Heart left ventricle (tissue), 16 donors: ENCODE measurements at regions not wholly inside any gene's neighbourhood (a gene's known extent, or its start where the extent isn't known, plus 50 kb on each side); places are given as distances from the start of the nearest gene placed in this dataset.

Experiments
- ATAC-seq, 4 donors: fragments of 200-7000 bp; cut with Tn5 transposase; one replicate each; pipeline ENCODE4 v1.9.1; 2020 to 2022; ENCODE audit warnings: moderate library complexity in 4 of 4, mild to moderate bottlenecking in 3 of 4, moderate number of reproducible peaks in 1 of 4
- DNase-seq, 5 donors: peaks; one replicate each; pipeline ENCODE4 v3.0.0-alpha.2; 2020
- H3K27ac ChIP-seq, 12 donors: fragments of 200-600 bp; sonication (generic) in 4 of 12; one replicate each; pipeline versions ENCODE4 v1.5.0 to v1.8.0; 2016 to 2022; ENCODE audit warnings: mild to moderate bottlenecking in 2 of 12
- H3K27me3 ChIP-seq, 9 donors: fragments of 200-600 bp; sonication (generic) in 2 of 9; one replicate each; pipeline versions ENCODE4 v1.5.1 to v1.8.0; 2016 to 2022; ENCODE audit warnings: mild to moderate bottlenecking in 3 of 9
- H3K36me3 ChIP-seq, 9 donors: fragments of 200-600 bp; sonication (generic) in 2 of 9; one replicate each; pipeline versions ENCODE4 v1.5.0 to v1.8.0; 2018 to 2022; ENCODE audit warnings: mild to moderate bottlenecking in 2 of 9
- H3K4me1 ChIP-seq, 12 donors: fragments of 200-600 bp; sonication (generic) in 4 of 12; one replicate each; pipeline versions ENCODE4 v1.5.0 to v1.8.0; 2016 to 2022; ENCODE audit warnings: mild to moderate bottlenecking in 3 of 12
- H3K4me3 ChIP-seq, 12 donors: fragments of 200-600 bp; sonication (generic) in 4 of 12; one replicate each; pipeline versions ENCODE4 v1.5.0 to v1.8.0; 2017 to 2022; ENCODE audit warnings: mild to moderate bottlenecking in 9 of 12, moderate library complexity in 4 of 12
- H3K9me3 ChIP-seq, 12 donors: fragments of 200-600 bp; sonication (generic) in 4 of 12; one replicate each; pipeline versions ENCODE4 v1.5.0 to v1.8.0; 2016 to 2022; ENCODE audit warnings: mild to moderate bottlenecking in 1 of 12
- CTCF ChIP-seq, 12 donors: fragments of 200-600 bp; sonication (generic) in 4 of 12; IDR thresholded peaks; one replicate each; pipeline versions ENCODE4 v1.5.0 to v1.8.0; 2018 to 2022; ENCODE audit warnings: antibody characterized with exemption in 12 of 12, mild to moderate bottlenecking in 5 of 12
- POLR2A ChIP-seq, 2 donors: fragments of 450-650 bp; IDR thresholded peaks; one replicate each; pipeline ENCODE4 v1.6.1; 2017; ENCODE audit warnings: antibody characterized with exemption in 2 of 2, mild to moderate bottlenecking in 2 of 2, moderate library complexity in 2 of 2
- WGBS, 4 donors: extraction: QIAGEN DNeasy Blood & Tissue Kit in 2 of 4; methylation state at CpG; one replicate each; pipeline versions ENCODE4 v1.1.5 to v1.1.7; 2013 to 2018; 5-methylcytosine and 5-hydroxymethylcytosine counted together
- intact Hi-C, 10 donors: fragments of 100-400 bp; cut with DNase I; formaldehyde crosslinking; loops; one replicate each; pipeline versions ENCODE4 v1.11.1 to v1.14.2; 2022
- donor health status: ischemic (EF 13 %, LVEDD 7.1; RV severe dilation, severe dysfunction).
- donor health status: healthy with polysubstance abuse.
- donor health status: DM: no; HTN: yes; CAD: no.
- donor health status: DM: no; HTN: no; CAD: no.
- donor health status: ischemic (EF 25% LVEDD 6.9; RV normal size, moderate dysfunction).
- donor health status: ischemic (EF 25% LVEDD 5.7; RV mildly dilated, moderate dysfunction).
- donor health status: healthy.
- donor health status: DM: yes; HTN: yes; CAD: no.
- donor health status: ischemic (EF 35%, LVEDD 5.7; RV mildly dilated, moderate dysfunction).
- donor health status: nonischemic (EF 11% LVEDD 7.7; RV severe dilation, severe dysfunction).
- donor health status: DM: yes; HTN: yes; CAD: no.
- donor health status: PGD.
- donor health status: ischemic (EF 29% LVEDD 5.4; RV normal size, mild dysfunction).
- donor health status: nonischemic (EF 23%, LVEDD 6.1; RV moderate dilation, normal function).

- no peak overlapping the region for H3K27ac ChIP-seq
- TF ChIP-seq POLR2A (IDR thresholded peaks at IDR 0.05) (no peak), CTCF (IDR thresholded peaks at IDR 0.05) (no peak)
- intact Hi-C loops = loop anchor here in 1 of 10 donors (10.0 kb wide), 1 partner anchor 65 kb away; no protein-coding TSS in a partner anchor
- ATAC-seq (no peak), DNase-seq (no peak)
- 22 to 39% (median 30%) methylated on average over 6 to 8 of the region's 8 CpGs for WGBS, 4 donors
- no peaks in the 10 kb centered on the region for H3K9me3 ChIP-seq
- no peaks in the 10 kb centered on the region for H3K36me3 ChIP-seq
- H3K4me3 ChIP-seq = peak overlapping the region in 8 of 12 donors; percentile 1 to 32 (median 18)
- no peaks in the 10 kb centered on the region for H3K4me1 ChIP-seq
- peaks cover 0 to 75% (median 25%) of the 10 kb centered on the region in 9 donors for H3K27me3 ChIP-seq
These were observed 207.5 kb downstream of the MELK start for GRCh38 chr9:36780186-36780585.

DNA sequence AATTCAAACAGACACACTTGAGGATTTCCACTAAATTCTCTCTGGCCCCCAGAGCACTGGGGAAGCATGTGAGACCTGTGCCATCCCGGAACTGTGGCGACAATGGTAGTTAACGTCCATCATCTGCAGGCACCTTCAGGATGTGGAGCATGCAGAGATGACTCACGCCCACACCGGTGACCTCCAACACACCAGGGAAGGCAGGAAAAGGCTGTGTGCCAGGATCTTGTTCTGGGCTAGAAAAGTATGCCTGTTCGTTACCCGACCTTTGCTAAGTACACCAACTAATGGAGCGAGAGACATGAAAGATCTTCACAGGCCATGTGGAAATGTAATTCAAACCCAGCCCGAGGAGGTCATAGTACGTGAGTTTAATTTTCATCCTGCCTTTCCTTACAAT is 208.8 kb downstream of the MELK start:
- H3K36me3 ChIP-seq = no peaks in the 10 kb centered on the region
- TF ChIP-seq CTCF (IDR thresholded peaks at IDR 0.05) (no peak), POLR2A (IDR thresholded peaks at IDR 0.05) (no peak)
- peak in 1 of 4 donors; percentile 38 for ATAC-seq

More for the DNA sequence above, 208.8 kb downstream of the MELK start:
- Histone ChIP-seq H3K27me3 (peaks cover 0 to 72% (median 28%) of the 10 kb centered on the region in 9 donors), H3K27ac (no peak overlapping the region), H3K4me1 (no peaks in the 10 kb centered on the region), H3K9me3 (no peaks in the 10 kb centered on the region), H3K4me3 (no peak overlapping the region)
- intact Hi-C loops = loop anchor here in 1 of 10 donors (10.0 kb wide), 1 partner anchor 63 kb away; no protein-coding TSS in a partner anchor
- no peak for DNase-seq
- 39 to 59% (median 46%) methylated on average over 10 of the region's 10 CpGs for WGBS, 4 donors
